Neural progenitor cell (in vitro differentiated cells): ENCODE measurements at regions not wholly inside any gene's neighbourhood (a gene's known extent, or its start where the extent isn't known, plus 50 kb on each side); places are given as distances from the start of the nearest gene placed in this dataset.

Experiments used
- CTCF ChIP-seq: fragments of 200-600 bp; sonication (generic); IDR thresholded peaks from 2 replicates; pipeline ENCODE4 v1.5.1; 2017; ENCODE audit warnings: antibody characterized with exemption, mild to moderate bottlenecking
- EZH2 ChIP-seq: fragments of 200-600 bp; sonication (generic); IDR thresholded peaks from 2 replicates; pipeline ENCODE4 v1.6.1; 2017; ENCODE audit warnings: antibody characterized with exemption, mild to moderate bottlenecking, moderate library complexity

- TF ChIP-seq CTCF: no peak
- no peak for TF ChIP-seq EZH2
Measured at GRCh38 chr12:4156317-4156716, 117.2 kb upstream of the CCND2 start.
